GM12878 (cell line): ENCODE measurements at regions not wholly inside any gene's neighbourhood (a gene's known extent, or its start where the extent isn't known, plus 50 kb on each side); places are given as distances from the start of the nearest gene placed in this dataset.

Experiments used
- BMI1 ChIP-seq: fragments of 450-650 bp; IDR thresholded peaks from 2 replicates; pipeline ENCODE4 v1.6.1; 2016; ENCODE audit warnings: mild to moderate bottlenecking, moderate library complexity, borderline replicate concordance
- MLLT1 ChIP-seq: fragments of 450-650 bp; IDR thresholded peaks from 2 replicates; pipeline ENCODE4 v1.6.1; 2016; ENCODE audit warnings: mild to moderate bottlenecking
- RCOR1 ChIP-seq: conservative IDR thresholded peaks from 2 replicates; pipeline ENCODE4 v1.6.1; 2012; ENCODE audit warnings: low read depth, low read length, improper control_type of control experiment
- TCF12 ChIP-seq: IDR thresholded peaks from 2 replicates; pipeline ENCODE4 v1.6.1; 2011; ENCODE audit warnings: low read depth, mild to moderate bottlenecking, low read length
- ZNF274 ChIP-seq: IDR thresholded peaks from one replicate; pipeline ENCODE4 v1.8.0; 2011; ENCODE audit not compliant: insufficient read length, insufficient read depth
- TF ChIP-seq, protein P1 (sequence below): fragments of 450-650 bp; IDR thresholded peaks from 2 replicates; pipeline ENCODE4 v1.6.1; 2017; ENCODE audit warnings: mild to moderate bottlenecking, moderate library complexity
- TF ChIP-seq, protein P2 (sequence below): IDR thresholded peaks from 2 replicates; pipeline ENCODE4 v1.6.1; 2012; ENCODE audit warnings: low read depth, low read length, improper control_type of control experiment
- TF ChIP-seq, protein P3 (sequence below), 3 experiments: IDR thresholded peaks in 2 of 3; conservative IDR thresholded peaks in 1 of 3; 2 replicates each; pipeline ENCODE4 v1.5.1; 2011; ENCODE audit warnings: low read depth in 3 of 3, low read length in 3 of 3, mild to moderate bottlenecking in 3 of 3, control low read depth in 2 of 3, moderate library complexity in 2 of 3, inconsistent platforms in 1 of 3, mixed read lengths in 1 of 3; ENCODE audit not compliant: control insufficient read depth in 2 of 3, insufficient read depth in 1 of 3; ENCODE audit errors: extremely low read depth in 1 of 3

- TF ChIP-seq, protein P1, sequence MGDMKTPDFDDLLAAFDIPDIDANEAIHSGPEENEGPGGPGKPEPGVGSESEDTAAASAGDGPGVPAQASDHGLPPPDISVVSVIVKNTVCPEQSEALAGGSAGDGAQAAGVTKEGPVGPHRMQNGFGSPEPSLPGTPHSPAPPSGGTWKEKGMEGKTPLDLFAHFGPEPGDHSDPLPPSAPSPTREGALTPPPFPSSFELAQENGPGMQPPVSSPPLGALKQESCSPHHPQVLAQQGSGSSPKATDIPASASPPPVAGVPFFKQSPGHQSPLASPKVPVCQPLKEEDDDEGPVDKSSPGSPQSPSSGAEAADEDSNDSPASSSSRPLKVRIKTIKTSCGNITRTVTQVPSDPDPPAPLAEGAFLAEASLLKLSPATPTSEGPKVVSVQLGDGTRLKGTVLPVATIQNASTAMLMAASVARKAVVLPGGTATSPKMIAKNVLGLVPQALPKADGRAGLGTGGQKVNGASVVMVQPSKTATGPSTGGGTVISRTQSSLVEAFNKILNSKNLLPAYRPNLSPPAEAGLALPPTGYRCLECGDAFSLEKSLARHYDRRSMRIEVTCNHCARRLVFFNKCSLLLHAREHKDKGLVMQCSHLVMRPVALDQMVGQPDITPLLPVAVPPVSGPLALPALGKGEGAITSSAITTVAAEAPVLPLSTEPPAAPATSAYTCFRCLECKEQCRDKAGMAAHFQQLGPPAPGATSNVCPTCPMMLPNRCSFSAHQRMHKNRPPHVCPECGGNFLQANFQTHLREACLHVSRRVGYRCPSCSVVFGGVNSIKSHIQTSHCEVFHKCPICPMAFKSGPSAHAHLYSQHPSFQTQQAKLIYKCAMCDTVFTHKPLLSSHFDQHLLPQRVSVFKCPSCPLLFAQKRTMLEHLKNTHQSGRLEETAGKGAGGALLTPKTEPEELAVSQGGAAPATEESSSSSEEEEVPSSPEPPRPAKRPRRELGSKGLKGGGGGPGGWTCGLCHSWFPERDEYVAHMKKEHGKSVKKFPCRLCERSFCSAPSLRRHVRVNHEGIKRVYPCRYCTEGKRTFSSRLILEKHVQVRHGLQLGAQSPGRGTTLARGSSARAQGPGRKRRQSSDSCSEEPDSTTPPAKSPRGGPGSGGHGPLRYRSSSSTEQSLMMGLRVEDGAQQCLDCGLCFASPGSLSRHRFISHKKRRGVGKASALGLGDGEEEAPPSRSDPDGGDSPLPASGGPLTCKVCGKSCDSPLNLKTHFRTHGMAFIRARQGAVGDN: no peak
- TF ChIP-seq, protein P2, sequence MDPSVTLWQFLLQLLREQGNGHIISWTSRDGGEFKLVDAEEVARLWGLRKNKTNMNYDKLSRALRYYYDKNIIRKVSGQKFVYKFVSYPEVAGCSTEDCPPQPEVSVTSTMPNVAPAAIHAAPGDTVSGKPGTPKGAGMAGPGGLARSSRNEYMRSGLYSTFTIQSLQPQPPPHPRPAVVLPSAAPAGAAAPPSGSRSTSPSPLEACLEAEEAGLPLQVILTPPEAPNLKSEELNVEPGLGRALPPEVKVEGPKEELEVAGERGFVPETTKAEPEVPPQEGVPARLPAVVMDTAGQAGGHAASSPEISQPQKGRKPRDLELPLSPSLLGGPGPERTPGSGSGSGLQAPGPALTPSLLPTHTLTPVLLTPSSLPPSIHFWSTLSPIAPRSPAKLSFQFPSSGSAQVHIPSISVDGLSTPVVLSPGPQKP: no peak
- TF ChIP-seq ZNF274 (no peak), BMI1 (no peak), TCF12 (no peak), MLLT1 (no peak), RCOR1 (no peak)
- TF ChIP-seq, protein P3, sequence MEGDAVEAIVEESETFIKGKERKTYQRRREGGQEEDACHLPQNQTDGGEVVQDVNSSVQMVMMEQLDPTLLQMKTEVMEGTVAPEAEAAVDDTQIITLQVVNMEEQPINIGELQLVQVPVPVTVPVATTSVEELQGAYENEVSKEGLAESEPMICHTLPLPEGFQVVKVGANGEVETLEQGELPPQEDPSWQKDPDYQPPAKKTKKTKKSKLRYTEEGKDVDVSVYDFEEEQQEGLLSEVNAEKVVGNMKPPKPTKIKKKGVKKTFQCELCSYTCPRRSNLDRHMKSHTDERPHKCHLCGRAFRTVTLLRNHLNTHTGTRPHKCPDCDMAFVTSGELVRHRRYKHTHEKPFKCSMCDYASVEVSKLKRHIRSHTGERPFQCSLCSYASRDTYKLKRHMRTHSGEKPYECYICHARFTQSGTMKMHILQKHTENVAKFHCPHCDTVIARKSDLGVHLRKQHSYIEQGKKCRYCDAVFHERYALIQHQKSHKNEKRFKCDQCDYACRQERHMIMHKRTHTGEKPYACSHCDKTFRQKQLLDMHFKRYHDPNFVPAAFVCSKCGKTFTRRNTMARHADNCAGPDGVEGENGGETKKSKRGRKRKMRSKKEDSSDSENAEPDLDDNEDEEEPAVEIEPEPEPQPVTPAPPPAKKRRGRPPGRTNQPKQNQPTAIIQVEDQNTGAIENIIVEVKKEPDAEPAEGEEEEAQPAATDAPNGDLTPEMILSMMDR (IDR thresholded peaks at IDR 0.05 in 2 of 3, conservative IDR thresholded peaks at IDR 0.05 in 1 of 3; ENCODE audit: control insufficient read depth in 2 of 3, extremely low read depth in 1 of 3, insufficient read depth in 1 of 3, low read depth in 3 of 3, low read length in 3 of 3): no peak
These were observed 118.7 kb upstream of the PEG3 start (continued) for GRCh38 chr19:56959205-56959604.
